NCI-H748 treated with DMSO at 0.1 percent for 48 hours (cell line): ENCODE measurements at regions not wholly inside any gene's neighbourhood (a gene's known extent, or its start where the extent isn't known, plus 50 kb on each side); places are given as distances from the start of the nearest gene placed in this dataset.
"Not testable (repeated sequence)": the region's sequence is repeated elsewhere in the genome, so short reads cannot be mapped to it uniquely, and the experiment has no call there.

ENCODE experiments used
- DNase-seq: peaks from one replicate; lab custom pipeline; 2025; lab: John Stamatoyannopoulos, UW

GRCh38 chr10:89952325-89952724 lies 250.9 kb downstream of the KIF20B start:
- DNase-seq, result no peak

GRCh38 chr10:89952751-89953150 lies 251.4 kb downstream of the KIF20B start:
- DNase-seq, result no peak

- no peak for DNase-seq
Measured at GRCh38 chr10:89954061-89954460, 252.7 kb downstream of the KIF20B start.

GRCh38 chr10:89954787-89955566 lies 253.6 kb downstream of the KIF20B start:
- DNase-seq, result peak; percentile 10

GRCh38 chr10:89959433-89960110 lies 258.2 kb downstream of the KIF20B start:
- DNase-seq, result no peak

- no peak for DNase-seq
Measured at GRCh38 chr10:89963451-89964102, 262.2 kb downstream of the KIF20B start.

- no peak for DNase-seq
Measured at GRCh38 chr10:89966211-89966610, 264.8 kb downstream of the KIF20B start.

- no peak for DNase-seq
Measured at GRCh38 chr10:89973326-89973725, 271.9 kb downstream of the KIF20B start.

- no peak for DNase-seq
Measured at GRCh38 chr10:89975071-89975470, 273.7 kb downstream of the KIF20B start.

- DNase-seq, result no peak
Measured at GRCh38 chr10:89975771-89976170, 274.4 kb downstream of the KIF20B start.

GRCh38 chr10:89978081-89978480 lies 276.7 kb downstream of the KIF20B start:
- DNase-seq, result no peak

GRCh38 chr10:89979726-89980125 lies 278.3 kb downstream of the KIF20B start:
- no peak for DNase-seq

- DNase-seq, result no peak
Measured at GRCh38 chr10:89980166-89980565, 278.8 kb downstream of the KIF20B start.

GRCh38 chr10:89981891-89982290 lies 280.5 kb downstream of the KIF20B start:
- DNase-seq, result no peak

GRCh38 chr10:89985446-89985845 lies 284.1 kb downstream of the KIF20B start:
- no peak for DNase-seq

GRCh38 chr10:89988361-89988760 lies 287.0 kb downstream of the KIF20B start:
- DNase-seq, result not testable (repeated sequence)

- DNase-seq, result no peak
Measured at GRCh38 chr10:89992575-89992974, 291.2 kb downstream of the KIF20B start.

GRCh38 chr10:90007226-90007625 lies 305.8 kb downstream of the KIF20B start:
- DNase-seq, result no peak

GRCh38 chr10:90011281-90011680 lies 309.9 kb downstream of the KIF20B start:
- DNase-seq, result not testable (repeated sequence)

- no peak for DNase-seq
Measured at GRCh38 chr10:90018819-90019218, 317.4 kb downstream of the KIF20B start.

GRCh38 chr10:90020506-90020905 lies 319.1 kb downstream of the KIF20B start:
- DNase-seq, result no peak

GRCh38 chr10:90023950-90024349 lies 322.6 kb downstream of the KIF20B start:
- no peak for DNase-seq

- no peak for DNase-seq
Measured at GRCh38 chr10:90028312-90028711, 326.9 kb downstream of the KIF20B start.
